ENCODE measurements at regions not wholly inside any gene's neighbourhood (a gene's known extent, or its start where the extent isn't known, plus 50 kb on each side); places are given as distances from the start of the nearest gene placed in this dataset.

- no peak overlapping the region for H3K4me3 ChIP-seq (ENCODE audit: low read length)
- H3K27me3 ChIP-seq (ENCODE audit: control insufficient read depth, insufficient read depth, low read length), result peaks cover 25% of the 10 kb centered on the region
- H3K4me1 ChIP-seq (ENCODE audit: control insufficient read depth, insufficient read depth, low read length), result no peaks in the 10 kb centered on the region
- H3K36me3 ChIP-seq (ENCODE audit: control insufficient read depth, insufficient read depth, low read length), result no peaks in the 10 kb centered on the region
- no peak overlapping the region for H3K27ac ChIP-seq (ENCODE audit: low read length)
- WGBS (ENCODE audit: insufficient coverage, low lambda C conversion rate), result 87% methylated on average over 3 of the region's 11 CpGs
- DNase-seq, result no peak
- H3K9me3 ChIP-seq (ENCODE audit: control insufficient read depth, low read depth, low read length), result no peaks in the 10 kb centered on the region
These were observed 183.9 kb upstream of the PPP1R26 start for GRCh38 chr9:135295551-135296300.

GRCh38 chr9:135296735-135297455 is 182.7 kb upstream of the PPP1R26 start:
- WGBS (ENCODE audit: insufficient coverage, low lambda C conversion rate), result no CpG with 5 or more reads among the region's 12 CpGs
- H3K27ac ChIP-seq (ENCODE audit: low read length), result no peak overlapping the region
- H3K36me3 ChIP-seq (ENCODE audit: control insufficient read depth, insufficient read depth, low read length), result no peaks in the 10 kb centered on the region
- no peak for DNase-seq
- no peaks in the 10 kb centered on the region for H3K9me3 ChIP-seq (ENCODE audit: control insufficient read depth, low read depth, low read length)
- no peak overlapping the region for H3K4me3 ChIP-seq (ENCODE audit: low read length)
- H3K27me3 ChIP-seq (ENCODE audit: control insufficient read depth, insufficient read depth, low read length), result peaks cover 29% of the 10 kb centered on the region
- no peaks in the 10 kb centered on the region for H3K4me1 ChIP-seq (ENCODE audit: control insufficient read depth, insufficient read depth, low read length)

- H3K4me3 ChIP-seq (ENCODE audit: low read length), result no peak overlapping the region
- no peaks in the 10 kb centered on the region for H3K9me3 ChIP-seq (ENCODE audit: control insufficient read depth, low read depth, low read length)
- WGBS (ENCODE audit: insufficient coverage, low lambda C conversion rate), result no CpG with 5 or more reads among the region's 16 CpGs
- no peaks in the 10 kb centered on the region for H3K4me1 ChIP-seq (ENCODE audit: control insufficient read depth, insufficient read depth, low read length)
- no peak for DNase-seq
- H3K27ac ChIP-seq (ENCODE audit: low read length), result no peak overlapping the region
- peaks cover 35% of the 10 kb centered on the region for H3K27me3 ChIP-seq (ENCODE audit: control insufficient read depth, insufficient read depth, low read length)
- H3K36me3 ChIP-seq (ENCODE audit: control insufficient read depth, insufficient read depth, low read length), result no peaks in the 10 kb centered on the region
These were observed 182.0 kb upstream of the PPP1R26 start for GRCh38 chr9:135297456-135298075.

GRCh38 chr9:135299239-135299590 is 180.4 kb upstream of the PPP1R26 start:
- H3K4me3 ChIP-seq (ENCODE audit: low read length), result no peak overlapping the region
- WGBS (ENCODE audit: insufficient coverage, low lambda C conversion rate), result no CpG with 5 or more reads among the region's 10 CpGs

GRCh38 chr9:135299651-135300345 is 179.8 kb upstream of the PPP1R26 start:
- Histone ChIP-seq H3K27me3 (ENCODE audit: control insufficient read depth, insufficient read depth, low read length) (peaks cover 38% of the 10 kb centered on the region), H3K36me3 (ENCODE audit: control insufficient read depth, insufficient read depth, low read length) (no peaks in the 10 kb centered on the region), H3K27ac (ENCODE audit: low read length) (no peak overlapping the region), H3K9me3 (ENCODE audit: control insufficient read depth, low read depth, low read length) (no peaks in the 10 kb centered on the region), H3K4me3 (ENCODE audit: low read length) (no peak overlapping the region), H3K4me1 (ENCODE audit: control insufficient read depth, insufficient read depth, low read length) (no peaks in the 10 kb centered on the region)
- WGBS (ENCODE audit: insufficient coverage, low lambda C conversion rate), result no CpG with 5 or more reads among the region's 16 CpGs
- no peak for DNase-seq

More at GRCh38 chr9:135299239-135299590, 180.4 kb upstream of the PPP1R26 start:
- DNase-seq, result no peak
- no peaks in the 10 kb centered on the region for H3K9me3 ChIP-seq (ENCODE audit: control insufficient read depth, low read depth, low read length)
- H3K27ac ChIP-seq (ENCODE audit: low read length), result no peak overlapping the region
- no peaks in the 10 kb centered on the region for H3K4me1 ChIP-seq (ENCODE audit: control insufficient read depth, insufficient read depth, low read length)
- peaks cover 38% of the 10 kb centered on the region for H3K27me3 ChIP-seq (ENCODE audit: control insufficient read depth, insufficient read depth, low read length)
- H3K36me3 ChIP-seq (ENCODE audit: control insufficient read depth, insufficient read depth, low read length), result no peaks in the 10 kb centered on the region

GRCh38 chr9:135300346-135301141 is 179.0 kb upstream of the PPP1R26 start:
- Histone ChIP-seq H3K27ac (ENCODE audit: low read length) (no peak overlapping the region), H3K27me3 (ENCODE audit: control insufficient read depth, insufficient read depth, low read length) (peaks cover 41% of the 10 kb centered on the region), H3K36me3 (ENCODE audit: control insufficient read depth, insufficient read depth, low read length) (no peaks in the 10 kb centered on the region), H3K9me3 (ENCODE audit: control insufficient read depth, low read depth, low read length) (no peaks in the 10 kb centered on the region), H3K4me3 (ENCODE audit: low read length) (no peak overlapping the region), H3K4me1 (ENCODE audit: control insufficient read depth, insufficient read depth, low read length) (no peaks in the 10 kb centered on the region)
- DNase-seq, result peak in 1 of 2 donors; percentile 18
- WGBS (ENCODE audit: insufficient coverage, low lambda C conversion rate), result no CpG with 5 or more reads among the region's 21 CpGs

- WGBS (ENCODE audit: insufficient coverage, low lambda C conversion rate), result no CpG with 5 or more reads among the region's 40 CpGs
- H3K9me3 ChIP-seq (ENCODE audit: control insufficient read depth, low read depth, low read length), result no peaks in the 10 kb centered on the region
- H3K4me1 ChIP-seq (ENCODE audit: control insufficient read depth, insufficient read depth, low read length), result no peaks in the 10 kb centered on the region
- no peaks in the 10 kb centered on the region for H3K36me3 ChIP-seq (ENCODE audit: control insufficient read depth, insufficient read depth, low read length)
- no peak for DNase-seq
- H3K27me3 ChIP-seq (ENCODE audit: control insufficient read depth, insufficient read depth, low read length), result peaks cover 40% of the 10 kb centered on the region
- H3K27ac ChIP-seq (ENCODE audit: low read length), result no peak overlapping the region
- no peak overlapping the region for H3K4me3 ChIP-seq (ENCODE audit: low read length)
These were observed 178.0 kb upstream of the PPP1R26 start for GRCh38 chr9:135301271-135302263.

- Histone ChIP-seq H3K27me3 (ENCODE audit: control insufficient read depth, insufficient read depth, low read length) (peaks cover 38% of the 10 kb centered on the region), H3K9me3 (ENCODE audit: control insufficient read depth, low read depth, low read length) (no peaks in the 10 kb centered on the region), H3K4me3 (ENCODE audit: low read length) (no peak overlapping the region), H3K36me3 (ENCODE audit: control insufficient read depth, insufficient read depth, low read length) (no peaks in the 10 kb centered on the region), H3K27ac (ENCODE audit: low read length) (no peak overlapping the region), H3K4me1 (ENCODE audit: control insufficient read depth, insufficient read depth, low read length) (no peaks in the 10 kb centered on the region)
- WGBS (ENCODE audit: insufficient coverage, low lambda C conversion rate), result no CpG with 5 or more reads among the region's 28 CpGs
- no peak for DNase-seq
These were observed 177.0 kb upstream of the PPP1R26 start for GRCh38 chr9:135302329-135303279.

All from large intestine (tissue), 3 donors.